Liver (tissue), 3 donors: ENCODE measurements at regions not wholly inside any gene's neighbourhood (a gene's known extent, or its start where the extent isn't known, plus 50 kb on each side); places are given as distances from the start of the nearest gene placed in this dataset.

Source experiments
- CTCF ChIP-seq: fragments of 150-350 bp; IDR thresholded peaks from 2 replicates; pipeline ENCODE4 v1.5.1; 2017; ENCODE audit warnings: improper control_type of control experiment, low read depth, low read length; ENCODE audit not compliant: missing input control
- FOXA2 ChIP-seq: IDR thresholded peaks from 2 replicates; pipeline ENCODE4 v1.6.1; 2016; ENCODE audit warnings: antibody characterized with exemption
- JUND ChIP-seq, 2 donors: IDR thresholded peaks; 2 replicates each; pipeline ENCODE4 v1.6.1; 2016; ENCODE audit warnings: antibody characterized with exemption in 2 of 2
- REST ChIP-seq: IDR thresholded peaks from 2 replicates; pipeline ENCODE4 v1.6.1; 2016; ENCODE audit warnings: antibody characterized with exemption, mild to moderate bottlenecking
- SP1 ChIP-seq: IDR thresholded peaks from 2 replicates; pipeline ENCODE4 v1.6.1; 2018; ENCODE audit warnings: antibody characterized with exemption, mild to moderate bottlenecking
- TAF1 ChIP-seq: conservative IDR thresholded peaks from 2 replicates; pipeline ENCODE4 v1.6.1; 2016; ENCODE audit warnings: antibody characterized with exemption, mild to moderate bottlenecking
- YY1 ChIP-seq: IDR thresholded peaks from 2 replicates; pipeline ENCODE4 v1.6.1; 2016; ENCODE audit warnings: antibody characterized with exemption, mild to moderate bottlenecking
- TF ChIP-seq, protein P1 (sequence below): IDR thresholded peaks from 2 replicates; pipeline ENCODE4 v1.6.1; 2016; ENCODE audit warnings: antibody characterized with exemption
- TF ChIP-seq, protein P2 (sequence below): IDR thresholded peaks from 2 replicates; pipeline ENCODE4 v1.6.1; 2016; ENCODE audit warnings: antibody characterized with exemption
- donor health status: healthy.
- donor health status: healthy.

GRCh38 chr20:50329981-50330503 lies 139.4 kb downstream of the CEBPB start:
- TF ChIP-seq CTCF (no peak), YY1 (no peak), SP1 (no peak), JUND (IDR thresholded peaks at IDR 0.05) (no peak), FOXA2 (no peak), TAF1 (no peak), REST (no peak)
- TF ChIP-seq, protein P1, sequence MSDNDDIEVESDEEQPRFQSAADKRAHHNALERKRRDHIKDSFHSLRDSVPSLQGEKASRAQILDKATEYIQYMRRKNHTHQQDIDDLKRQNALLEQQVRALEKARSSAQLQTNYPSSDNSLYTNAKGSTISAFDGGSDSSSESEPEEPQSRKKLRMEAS = no peak
- TF ChIP-seq, protein P2, sequence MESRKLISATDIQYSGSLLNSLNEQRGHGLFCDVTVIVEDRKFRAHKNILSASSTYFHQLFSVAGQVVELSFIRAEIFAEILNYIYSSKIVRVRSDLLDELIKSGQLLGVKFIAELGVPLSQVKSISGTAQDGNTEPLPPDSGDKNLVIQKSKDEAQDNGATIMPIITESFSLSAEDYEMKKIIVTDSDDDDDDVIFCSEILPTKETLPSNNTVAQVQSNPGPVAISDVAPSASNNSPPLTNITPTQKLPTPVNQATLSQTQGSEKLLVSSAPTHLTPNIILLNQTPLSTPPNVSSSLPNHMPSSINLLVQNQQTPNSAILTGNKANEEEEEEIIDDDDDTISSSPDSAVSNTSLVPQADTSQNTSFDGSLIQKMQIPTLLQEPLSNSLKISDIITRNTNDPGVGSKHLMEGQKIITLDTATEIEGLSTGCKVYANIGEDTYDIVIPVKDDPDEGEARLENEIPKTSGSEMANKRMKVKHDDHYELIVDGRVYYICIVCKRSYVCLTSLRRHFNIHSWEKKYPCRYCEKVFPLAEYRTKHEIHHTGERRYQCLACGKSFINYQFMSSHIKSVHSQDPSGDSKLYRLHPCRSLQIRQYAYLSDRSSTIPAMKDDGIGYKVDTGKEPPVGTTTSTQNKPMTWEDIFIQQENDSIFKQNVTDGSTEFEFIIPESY = no peak
